GM21528 (cell line): ENCODE measurements at regions not wholly inside any gene's neighbourhood (a gene's known extent, or its start where the extent isn't known, plus 50 kb on each side); places are given as distances from the start of the nearest gene placed in this dataset.
"Not testable (repeated sequence)": the region's sequence is repeated elsewhere in the genome, so short reads cannot be mapped to it uniquely, and the experiment has no call there.

Experiments
- ATAC-seq: cut with Tn5 transposase; IDR thresholded peaks from one replicate; pipeline ENCODE4 v1.9.1; 2021; ENCODE audit warnings: mild to moderate bottlenecking, moderate library complexity; ENCODE audit not compliant: unreplicated experiment, low FRiP score

DNA sequence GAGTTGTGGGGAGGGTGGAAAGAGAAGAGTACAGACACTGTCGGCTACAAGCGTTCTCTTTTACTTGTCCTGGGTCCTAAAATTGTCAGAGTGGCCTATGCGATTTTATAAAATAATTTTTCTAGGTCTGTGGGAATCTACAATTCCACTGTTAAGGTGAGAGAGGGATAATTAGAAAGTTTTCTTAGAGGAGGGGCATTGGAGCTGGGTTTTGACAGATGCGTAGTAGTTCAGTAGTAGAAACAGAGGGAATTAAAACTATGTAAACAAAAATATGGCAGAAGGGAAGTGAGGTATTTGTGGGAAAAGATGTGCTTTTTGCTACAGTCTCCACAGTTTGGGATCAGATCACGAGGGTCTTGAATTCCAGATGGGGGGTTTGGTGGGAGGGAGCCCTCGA, 129.1 kb upstream of the SHB start:
- no peak for ATAC-seq

GRCh38 chr9:38196714-38197113, 127.7 kb upstream of the SHB start:
- ATAC-seq, result no peak

- no peak for ATAC-seq
These were observed 126.7 kb upstream of the SHB start for GRCh38 chr9:38195737-38196161.

DNA sequence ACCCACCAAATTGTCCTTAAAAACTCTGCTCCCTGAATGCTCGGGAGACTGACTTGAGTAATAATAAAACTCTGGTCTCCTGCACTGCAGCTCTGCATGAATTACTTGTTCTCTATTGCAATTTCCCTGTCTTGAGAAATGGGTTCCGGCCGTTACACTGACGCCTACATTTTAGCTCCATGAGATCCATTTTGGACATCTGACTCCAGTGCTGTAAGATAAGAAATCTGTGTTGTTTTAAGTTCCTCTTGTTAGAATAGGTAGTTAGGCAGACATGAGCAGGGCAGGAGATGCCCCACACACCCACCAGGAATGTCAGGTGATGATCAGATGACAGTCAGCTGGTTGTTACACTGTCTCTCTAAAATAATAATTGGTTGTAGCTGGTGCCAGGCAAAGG, 125.8 kb upstream of the SHB start:
- no peak for ATAC-seq

GRCh38 chr9:38192731-38193265, 123.8 kb upstream of the SHB start:
- ATAC-seq, result no peak

GRCh38 chr9:38186404-38187115, 117.5 kb upstream of the SHB start:
- ATAC-seq, result no peak

GRCh38 chr9:38185647-38186403, 116.8 kb upstream of the SHB start:
- ATAC-seq, result no peak

DNA sequence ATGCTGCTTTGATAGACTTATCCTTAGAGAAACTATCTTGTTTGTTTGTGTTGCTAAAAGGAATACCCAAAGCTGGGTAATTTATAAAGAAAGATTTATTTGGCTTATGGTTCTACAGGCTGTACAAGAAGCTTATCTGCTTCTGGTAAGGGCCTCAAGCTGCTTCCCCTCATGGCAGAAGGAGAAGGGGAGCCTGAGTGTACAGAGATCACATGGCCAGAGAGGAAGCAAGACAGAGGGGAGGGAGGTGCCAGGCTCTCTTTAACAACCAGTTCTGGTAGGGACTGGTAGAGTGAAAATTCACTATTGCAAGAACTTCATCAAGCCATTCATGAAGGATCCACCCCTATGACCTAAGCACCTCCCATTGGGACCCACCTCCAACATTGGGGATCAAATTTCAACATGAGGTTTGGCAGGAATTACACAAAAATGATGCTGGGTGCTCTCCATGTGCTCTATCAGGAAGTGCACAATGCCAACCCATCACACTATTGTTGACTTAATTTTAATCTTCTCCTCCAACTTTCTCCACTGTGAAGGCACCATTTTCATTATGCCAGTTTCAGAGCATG, 115.1 kb upstream of the SHB start:
- no peak for ATAC-seq

DNA sequence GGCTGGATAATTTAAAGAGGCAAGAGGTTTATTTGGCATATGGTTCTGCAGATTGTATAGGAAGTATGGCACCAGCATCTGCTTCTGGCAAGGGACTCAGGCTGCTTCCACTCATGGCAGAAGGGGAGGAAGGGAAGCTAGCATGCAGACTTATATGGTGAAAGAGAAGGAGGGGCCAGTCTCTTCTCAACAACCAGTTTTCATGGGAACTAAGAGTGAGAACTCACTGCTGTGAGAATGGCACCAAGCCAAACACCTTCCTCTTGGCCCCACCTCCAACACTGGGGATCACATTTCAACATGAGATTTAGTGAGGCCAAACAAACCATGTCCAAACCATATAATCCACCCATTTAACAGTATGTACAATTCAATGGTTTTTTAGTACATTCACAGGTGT, 113.3 kb upstream of the SHB start:
- no peak for ATAC-seq

GRCh38 chr9:38181866-38182265, 112.8 kb upstream of the SHB start:
- ATAC-seq, result no peak

DNA sequence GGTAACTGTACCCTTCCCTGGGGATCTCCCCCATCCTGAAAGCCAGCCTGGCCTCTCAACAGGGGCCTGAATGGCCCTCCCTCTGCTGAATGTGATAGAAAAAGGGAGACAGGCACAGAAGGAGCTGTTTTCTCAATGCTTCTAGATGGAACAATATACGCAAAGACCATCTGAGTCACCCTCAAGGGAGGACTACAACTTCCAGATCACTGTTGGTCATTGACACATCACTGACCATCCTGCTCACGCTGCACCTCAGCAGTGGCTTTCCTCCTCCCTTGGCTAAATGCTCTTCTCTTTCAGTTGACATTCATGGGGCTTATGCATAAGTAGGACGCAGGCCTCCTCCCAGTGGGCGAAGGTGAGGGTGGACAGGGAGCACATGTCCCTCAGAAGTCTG, 112.2 kb upstream of the SHB start:
- no peak for ATAC-seq

GRCh38 chr9:38180656-38181055, 111.6 kb upstream of the SHB start:
- no peak for ATAC-seq

DNA sequence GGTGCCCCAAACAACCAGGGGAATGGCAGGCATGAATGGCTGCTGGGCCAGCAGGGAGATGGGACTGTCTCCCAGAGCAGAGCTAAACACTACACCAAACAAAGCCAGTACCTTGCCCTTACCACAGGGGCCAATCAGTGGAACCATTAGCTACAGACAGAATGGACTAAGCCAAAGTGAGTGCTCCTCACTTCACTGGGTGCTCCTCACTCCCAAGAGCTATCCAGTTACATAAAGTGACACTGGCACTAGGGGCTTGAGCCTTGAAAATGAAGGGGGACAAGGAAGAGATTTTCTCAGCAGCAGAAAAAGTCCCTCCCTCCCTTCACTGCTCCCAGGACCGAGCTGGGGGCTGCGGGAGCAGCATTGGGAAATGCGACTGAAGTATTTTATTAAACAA, 110.9 kb upstream of the SHB start:
- no peak for ATAC-seq

GRCh38 chr9:38178237-38178636, 109.2 kb upstream of the SHB start:
- ATAC-seq, result no peak

DNA sequence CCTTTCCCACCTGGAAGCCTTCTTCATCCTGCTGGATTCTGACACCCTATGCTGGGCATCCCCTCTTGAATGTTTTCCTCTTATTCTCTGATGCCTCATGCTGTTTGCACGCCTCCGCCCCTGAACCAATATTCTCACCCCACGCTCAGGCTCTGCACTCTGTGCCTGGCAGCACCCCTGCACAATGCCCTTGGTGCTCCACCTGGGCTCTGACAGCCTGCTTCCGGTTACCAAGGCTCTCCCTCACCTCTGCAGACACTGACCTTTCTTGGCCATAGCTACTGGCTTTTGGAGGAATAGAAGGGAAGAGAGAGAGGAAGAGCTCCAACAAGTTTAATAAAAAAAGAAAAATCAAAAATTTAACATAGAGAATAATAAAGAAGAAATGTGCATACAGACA, 108.7 kb upstream of the SHB start:
- ATAC-seq, result no peak

- no peak for ATAC-seq
These were observed 107.2 kb upstream of the SHB start for GRCh38 chr9:38176251-38176650.

GRCh38 chr9:38175423-38175822, 106.4 kb upstream of the SHB start:
- ATAC-seq, result no peak

- ATAC-seq, result no peak
These were observed 103.6 kb upstream of the SHB start for GRCh38 chr9:38172586-38172985.

- no peak for ATAC-seq
These were observed 102.9 kb upstream of the SHB start for GRCh38 chr9:38171926-38172325.

GRCh38 chr9:38171538-38171884, 102.5 kb upstream of the SHB start:
- no peak for ATAC-seq

- ATAC-seq, result not testable (repeated sequence)
These were observed 101.9 kb upstream of the SHB start for GRCh38 chr9:38170763-38171537.
